Coronary artery (tissue), 2 donors: ENCODE measurements at regions not wholly inside any gene's neighbourhood (a gene's known extent, or its start where the extent isn't known, plus 50 kb on each side); places are given as distances from the start of the nearest gene placed in this dataset.

Experiments used
- DNase-seq: peaks from one replicate; pipeline ENCODE4 v3.0.0-alpha.2; 2017; ENCODE audit warnings: low spot score
- H3K27ac ChIP-seq, 2 donors: fragments of 200-600 bp; sonication (generic); one replicate each; pipeline ENCODE4 v1.5.1; 2016 to 2019
- H3K4me3 ChIP-seq: fragments of 200-600 bp; sonication (generic); 2 replicates; pipeline ENCODE4 v1.5.1; 2016; ENCODE audit warnings: mild to moderate bottlenecking, moderate library complexity
- CTCF ChIP-seq: fragments of 200-600 bp; sonication (generic); IDR thresholded peaks from one replicate; pipeline ENCODE4 v1.5.1; 2019; ENCODE audit warnings: antibody characterized with exemption

- TF ChIP-seq CTCF = no peak
- no peak for DNase-seq
- H3K27ac ChIP-seq = no peak overlapping the region
- H3K4me3 ChIP-seq = no peak overlapping the region
Measured at GRCh38 chr5:54367844-54368243, 57.5 kb upstream of the ARL15 start.

- DNase-seq = no peak
- no peak overlapping the region for H3K27ac ChIP-seq
- H3K4me3 ChIP-seq = no peak overlapping the region
- no peak for TF ChIP-seq CTCF
Measured at GRCh38 chr5:54366707-54367106, 56.3 kb upstream of the ARL15 start.

- no peak for DNase-seq
- no peak overlapping the region for H3K4me3 ChIP-seq
- TF ChIP-seq CTCF = no peak
- no peak overlapping the region for H3K27ac ChIP-seq
Measured at GRCh38 chr5:54363669-54364068, 53.3 kb upstream of the ARL15 start.

GRCh38 chr5:54362992-54363625, 52.7 kb upstream of the ARL15 start:
- TF ChIP-seq CTCF = no peak
- no peak for DNase-seq
- no peak overlapping the region for H3K4me3 ChIP-seq
- no peak overlapping the region for H3K27ac ChIP-seq

GRCh38 chr5:54362434-54362833, 52.1 kb upstream of the ARL15 start:
- no peak overlapping the region for H3K4me3 ChIP-seq
- no peak for DNase-seq
- TF ChIP-seq CTCF = no peak
- H3K27ac ChIP-seq = no peak overlapping the region

- no peak for DNase-seq
- TF ChIP-seq CTCF = no peak
- H3K4me3 ChIP-seq = no peak overlapping the region
- no peak overlapping the region for H3K27ac ChIP-seq
Measured at GRCh38 chr5:54361691-54362411, 51.5 kb upstream of the ARL15 start.
